Stimulated activated CD4-positive, alpha-beta T cell treated with anti-CD3 and anti-CD28 coated beads, Interleukin-4, amount 100 ng/mL, for 24 hours (primary cell): ENCODE measurements at regions not wholly inside any gene's neighbourhood (a gene's known extent, or its start where the extent isn't known, plus 50 kb on each side); places are given as distances from the start of the nearest gene placed in this dataset.
"Not testable (repeated sequence)": the region's sequence is repeated elsewhere in the genome, so short reads cannot be mapped to it uniquely, and the experiment has no call there.

Experiments
- DNase-seq: peaks from one replicate; pipeline ENCODE4 v3.0.0-alpha.2; 2020

- DNase-seq: no peak
Measured at GRCh38 chr9:21708260-21708711, 94.2 kb upstream of the MTAP start.

- DNase-seq: no peak
Measured at GRCh38 chr9:21708856-21709255, 93.6 kb upstream of the MTAP start.

DNA sequence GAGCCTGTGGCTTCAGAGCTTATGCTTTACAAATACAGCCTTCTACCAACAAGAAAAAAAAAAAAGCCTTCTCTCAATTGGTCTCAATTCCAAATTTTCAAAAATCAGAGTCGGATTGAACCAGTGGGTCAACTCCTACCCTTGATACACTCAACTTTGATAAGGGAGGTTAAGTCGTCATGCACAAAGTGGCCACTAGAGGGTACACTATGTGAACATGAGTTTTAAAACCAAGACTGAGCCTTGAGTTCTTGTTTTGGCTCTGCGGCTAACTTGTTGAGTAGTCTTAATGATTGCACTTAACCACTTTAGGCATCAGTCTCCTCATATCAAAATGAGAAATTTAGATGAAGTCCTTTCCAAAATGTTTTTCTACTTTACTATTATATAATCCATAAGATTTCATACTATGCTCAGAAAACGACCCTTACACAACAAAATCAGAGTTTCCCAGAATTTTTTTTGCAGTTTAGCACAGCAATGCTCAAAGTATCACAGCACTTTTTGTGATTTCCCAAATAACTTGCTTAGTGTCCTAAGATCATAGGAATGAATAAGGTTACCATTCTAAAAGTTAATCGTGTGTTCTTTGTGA is 92.9 kb upstream of the MTAP start:
- peak; percentile 78 for DNase-seq

DNA sequence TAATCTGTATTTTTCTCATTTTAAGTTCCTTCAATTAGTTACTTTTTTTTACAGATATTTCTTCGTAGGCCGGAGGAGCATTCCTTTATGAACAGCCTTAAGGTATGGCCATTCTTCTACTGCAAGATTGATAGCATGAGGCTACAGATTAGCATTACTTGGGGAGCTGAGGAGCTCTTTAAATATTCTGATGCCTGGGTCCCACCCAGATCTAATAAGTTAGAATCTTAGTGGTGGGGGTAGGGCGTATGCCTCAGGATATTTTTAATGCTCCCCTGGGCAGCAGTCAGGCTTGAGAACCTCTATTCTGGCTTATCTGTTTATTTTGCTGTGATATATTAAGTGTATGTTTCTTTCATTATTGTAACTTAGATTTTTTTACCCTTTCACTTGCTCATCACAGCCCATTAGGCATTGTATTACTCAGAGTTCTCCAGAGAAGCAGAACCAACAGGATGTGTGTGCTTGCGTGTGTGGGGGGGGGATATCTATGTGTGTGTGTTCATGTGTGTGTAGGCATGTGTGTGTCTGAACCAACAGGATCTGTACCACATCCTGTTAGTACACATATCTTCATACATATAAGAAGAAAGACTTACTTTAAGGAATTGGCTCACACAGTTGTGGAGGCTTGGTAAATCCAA is 91.8 kb upstream of the MTAP start:
- DNase-seq: peak; percentile 24

GRCh38 chr9:21711504-21711903 is 90.9 kb upstream of the MTAP start:
- DNase-seq: peak; percentile 35

DNA sequence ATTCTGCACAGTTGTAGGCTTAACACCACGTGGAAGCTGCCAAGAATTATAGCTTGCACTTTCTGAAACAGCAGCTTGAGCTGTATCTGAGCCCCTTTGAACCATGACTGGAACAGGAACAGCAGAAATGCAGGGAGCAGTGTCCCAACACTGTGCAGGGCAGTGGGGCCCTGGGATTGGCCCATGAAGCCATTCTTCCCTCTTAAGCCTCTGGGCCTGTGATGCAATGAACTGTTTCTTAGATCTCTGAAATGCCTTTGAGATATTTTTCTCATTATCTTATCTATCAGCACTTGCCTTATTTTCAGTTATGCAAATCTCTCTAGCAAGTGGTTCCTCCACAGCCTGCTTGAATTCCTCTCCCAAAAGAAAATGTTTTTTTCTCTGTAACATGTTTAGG is 87.0 kb upstream of the MTAP start:
- no peak for DNase-seq

DNA sequence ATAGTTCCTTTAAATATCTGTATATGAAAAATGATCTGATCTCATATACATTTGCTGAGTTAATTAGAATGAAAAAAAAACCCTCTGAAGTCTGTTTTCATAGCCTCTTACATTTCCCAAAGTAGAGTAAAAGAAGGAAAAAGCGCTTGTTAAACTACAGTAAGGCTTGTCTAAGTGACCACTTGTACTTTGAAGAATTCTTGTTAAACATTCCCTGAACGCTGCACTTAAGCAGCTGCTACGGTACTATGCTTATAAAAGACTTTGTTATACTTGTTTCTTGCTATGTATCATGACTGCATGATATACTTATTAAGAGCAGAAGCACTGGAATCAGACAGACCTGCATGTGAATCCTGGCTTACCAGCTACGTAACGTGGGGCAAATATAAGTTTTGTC is 81.7 kb upstream of the MTAP start:
- no peak for DNase-seq

DNA sequence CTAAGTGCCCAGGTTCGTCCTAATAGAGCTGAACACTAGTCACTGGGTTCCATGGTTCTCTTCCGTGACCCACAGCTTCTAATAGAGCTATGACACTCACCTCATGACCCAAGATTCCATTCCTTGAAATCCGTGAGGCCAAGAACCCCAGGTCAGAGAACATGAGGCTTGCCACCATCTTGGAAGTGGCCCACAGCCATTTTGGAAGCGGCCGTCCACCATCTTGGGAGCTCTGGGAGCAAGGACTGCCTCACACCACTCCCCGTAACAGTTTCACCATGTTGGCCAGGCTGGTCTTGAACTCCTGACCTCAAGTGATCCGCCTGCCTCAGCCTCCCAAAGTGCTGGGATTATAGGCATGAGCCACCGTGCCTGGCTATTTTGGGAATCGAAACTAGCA is 75.0 kb upstream of the MTAP start:
- not testable (repeated sequence) for DNase-seq

DNA sequence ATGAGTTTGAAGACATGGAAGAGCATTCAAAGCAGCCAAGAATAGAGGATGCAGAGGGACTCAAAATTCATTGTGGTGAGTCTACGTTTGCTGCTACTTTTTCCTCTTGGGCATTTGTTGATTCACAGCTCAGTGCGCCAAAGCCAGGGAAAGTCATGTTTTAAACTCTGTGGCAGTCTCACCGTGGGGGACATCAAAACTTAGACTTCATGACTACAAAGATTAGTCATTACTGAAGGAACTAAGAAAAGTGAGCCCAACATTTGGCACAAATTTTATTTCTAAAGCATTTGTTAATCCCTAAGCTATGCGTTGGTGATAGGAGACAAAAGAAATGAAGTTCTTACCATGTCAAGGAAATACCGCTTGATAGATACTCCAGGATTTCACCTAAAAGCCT is 73.7 kb upstream of the MTAP start:
- no peak for DNase-seq

DNA sequence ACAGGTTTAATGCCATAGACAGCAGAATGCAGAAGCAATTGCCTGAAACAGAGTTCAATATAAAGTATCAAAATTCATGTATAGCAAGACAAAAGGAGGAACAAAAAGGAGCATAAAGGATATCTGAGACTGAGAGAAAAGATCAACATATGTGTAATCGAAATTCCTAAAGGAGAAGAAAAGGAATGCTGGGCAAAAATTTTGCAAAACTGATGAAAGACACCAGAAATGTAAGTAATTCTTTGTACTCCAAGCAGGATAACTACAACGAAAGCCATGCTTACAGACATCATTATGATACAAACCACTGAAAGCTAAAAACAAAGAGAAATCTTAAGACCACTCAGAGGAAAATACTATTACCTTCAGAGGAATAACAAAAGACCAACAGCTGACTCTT is 72.8 kb upstream of the MTAP start:
- no peak for DNase-seq

GRCh38 chr9:21730899-21731298 is 71.5 kb upstream of the MTAP start:
- DNase-seq: no peak

GRCh38 chr9:21741151-21741550 is 61.3 kb upstream of the MTAP start:
- no peak for DNase-seq

DNA sequence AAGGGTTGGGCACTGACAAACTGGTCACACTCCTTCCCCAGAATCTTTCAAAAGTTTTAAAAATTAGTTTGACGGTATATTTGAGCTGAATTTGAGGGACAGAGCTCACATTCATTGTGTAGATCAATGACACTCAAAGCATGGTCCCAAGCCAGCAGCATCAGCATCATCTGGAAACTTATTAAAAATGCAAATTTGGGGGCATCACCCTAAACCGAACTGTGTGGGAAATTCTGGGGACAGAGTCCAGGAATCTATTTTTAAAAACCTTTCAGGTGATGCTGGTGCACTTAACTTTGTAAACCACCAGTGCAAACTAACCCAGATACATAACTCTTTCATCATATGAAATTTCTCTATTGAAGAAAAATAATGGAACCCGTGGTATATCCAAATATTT is 58.1 kb upstream of the MTAP start:
- no peak for DNase-seq

- DNase-seq: no peak
Measured at GRCh38 chr9:21744841-21745240, 57.6 kb upstream of the MTAP start.

DNA sequence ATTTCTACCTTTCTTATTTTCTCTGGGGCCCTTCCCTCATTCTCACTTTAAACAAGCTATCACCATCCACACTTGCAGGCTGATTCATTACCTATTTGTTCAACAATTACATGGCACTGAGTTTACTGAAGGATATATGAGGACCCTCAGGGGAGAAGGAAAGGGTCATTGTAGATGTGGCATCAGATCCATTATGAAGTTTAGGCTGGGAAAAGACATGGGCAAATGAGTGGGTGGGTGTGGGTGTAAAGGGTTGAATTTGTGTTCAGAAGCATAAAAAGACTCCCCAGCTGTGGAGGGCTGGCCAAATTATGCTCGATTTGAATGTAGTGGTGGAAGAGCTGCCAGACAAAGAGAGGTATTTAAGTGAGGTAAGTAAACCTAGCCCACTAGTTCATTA is 55.9 kb upstream of the MTAP start:
- DNase-seq: no peak

GRCh38 chr9:21747175-21747574 is 55.3 kb upstream of the MTAP start:
- no peak for DNase-seq

DNA sequence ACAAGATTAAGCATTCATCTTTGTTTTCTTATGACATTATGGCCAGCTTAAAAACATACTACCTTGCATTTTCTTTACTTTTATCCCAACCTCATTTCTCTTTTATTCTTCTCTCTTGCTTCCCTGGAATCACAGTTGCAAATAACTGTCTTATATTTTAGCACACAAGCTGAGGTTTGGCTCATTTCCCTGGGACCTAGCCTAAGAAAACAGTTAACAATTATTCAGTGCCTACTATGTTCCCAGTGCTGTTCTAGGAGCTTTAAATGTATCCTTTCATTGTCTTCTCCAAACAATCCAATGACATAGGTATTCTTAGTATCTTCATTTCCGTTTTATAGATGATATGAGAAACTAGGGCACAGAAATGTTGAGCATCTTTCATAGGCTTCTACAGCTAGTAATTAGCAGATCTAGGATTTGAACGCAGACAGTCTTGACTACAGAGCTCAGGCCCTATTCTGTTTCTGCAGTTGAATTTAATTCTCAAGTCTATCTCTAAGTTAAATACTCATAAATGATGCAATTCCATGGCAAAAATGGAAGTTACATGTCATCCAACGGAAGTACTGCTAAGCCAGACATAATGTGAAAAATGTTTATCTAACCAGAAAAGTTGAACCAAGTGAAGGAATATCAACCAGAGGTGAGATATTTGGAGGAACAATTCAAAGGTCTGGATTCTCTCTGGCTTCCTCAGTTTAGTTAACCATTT is 52.3 kb upstream of the MTAP start:
- DNase-seq: no peak

GRCh38 chr9:21751998-21752397 is 50.4 kb upstream of the MTAP start:
- no peak for DNase-seq
